NCI-H1930 (cell line): ENCODE measurements at regions not wholly inside any gene's neighbourhood (a gene's known extent, or its start where the extent isn't known, plus 50 kb on each side); places are given as distances from the start of the nearest gene placed in this dataset.
A peak's percentile ranks its signal among the peaks of the same experiment; 100 is the strongest.
"Not testable (repeated sequence)": the region's sequence is repeated elsewhere in the genome, so short reads cannot be mapped to it uniquely, and the experiment has no call there.

Source experiments
- DNase-seq, 2 experiments: peaks; one replicate each; lab custom pipeline; 2025; lab: John Stamatoyannopoulos, UW

DNA sequence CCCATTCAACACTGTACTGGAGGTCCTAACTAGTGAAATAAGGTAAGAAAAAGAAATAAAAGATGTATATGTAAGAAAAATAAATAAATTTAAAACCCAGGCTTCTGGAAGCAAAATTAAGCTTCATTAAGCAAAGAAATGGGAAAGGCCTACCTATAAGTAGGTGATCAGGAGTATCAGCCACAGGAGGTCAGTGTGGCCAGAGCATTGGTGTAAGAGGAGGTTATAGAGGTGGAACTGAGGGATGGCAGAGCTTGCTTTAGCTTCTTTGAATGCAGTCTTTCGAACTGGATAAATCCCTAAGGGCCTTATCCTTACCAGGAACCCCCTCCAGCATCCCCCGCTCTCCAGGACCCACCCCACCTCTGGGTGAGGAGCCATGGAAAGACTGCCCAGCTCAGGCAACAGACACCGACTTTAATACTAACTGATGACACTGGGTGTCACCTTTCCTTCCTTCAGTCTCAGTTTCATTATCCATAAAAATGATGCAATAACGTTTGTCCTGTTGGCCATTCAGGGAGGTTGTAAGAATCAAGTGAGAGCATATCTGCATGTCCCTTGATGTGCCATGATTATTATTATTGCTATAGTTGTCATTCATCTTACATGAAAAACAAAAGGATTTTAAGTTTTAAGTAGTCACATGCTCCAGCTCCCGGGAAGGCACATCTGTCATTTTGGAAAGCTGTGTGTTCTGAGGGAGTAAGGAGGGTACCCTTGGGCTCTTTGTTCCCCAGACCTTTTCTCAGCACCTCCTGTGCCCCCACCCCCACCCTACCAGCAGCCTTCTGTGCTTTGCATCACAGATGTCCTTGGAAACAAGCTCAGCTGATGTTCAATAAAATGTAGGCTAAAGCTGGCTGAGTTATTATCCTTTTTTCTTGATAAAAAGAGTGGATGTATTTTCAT is 50.8 kb upstream of the CTNNA1 start:
- DNase-seq, result peak in 1 of 2 experiments; percentile 29

GRCh38 chr5:138701678-138702077 is 51.5 kb upstream of the CTNNA1 start:
- DNase-seq, result no peak

GRCh38 chr5:138700581-138701362 is 52.5 kb upstream of the CTNNA1 start:
- DNase-seq, result no peak

DNA sequence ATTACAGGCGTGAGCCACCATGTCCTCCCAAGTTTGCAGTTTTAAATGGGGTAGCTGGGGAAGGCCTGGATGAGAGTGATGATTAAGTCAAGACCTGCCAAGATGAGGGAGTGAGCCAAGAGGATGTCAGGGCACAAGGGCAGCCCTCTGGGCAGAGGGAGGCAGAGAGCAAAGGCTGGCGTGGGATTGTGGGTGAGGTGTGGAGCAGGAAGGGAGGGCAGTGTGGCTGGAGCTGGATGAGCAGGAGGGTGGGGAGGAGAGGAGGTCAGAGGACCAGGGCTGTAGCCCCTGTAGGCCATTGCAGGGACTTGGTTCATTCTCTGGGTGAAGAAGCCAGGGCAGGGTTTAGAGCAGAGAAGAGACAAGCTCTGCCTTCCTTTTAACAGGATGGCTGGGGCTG is 53.7 kb upstream of the CTNNA1 start:
- no peak for DNase-seq

DNA sequence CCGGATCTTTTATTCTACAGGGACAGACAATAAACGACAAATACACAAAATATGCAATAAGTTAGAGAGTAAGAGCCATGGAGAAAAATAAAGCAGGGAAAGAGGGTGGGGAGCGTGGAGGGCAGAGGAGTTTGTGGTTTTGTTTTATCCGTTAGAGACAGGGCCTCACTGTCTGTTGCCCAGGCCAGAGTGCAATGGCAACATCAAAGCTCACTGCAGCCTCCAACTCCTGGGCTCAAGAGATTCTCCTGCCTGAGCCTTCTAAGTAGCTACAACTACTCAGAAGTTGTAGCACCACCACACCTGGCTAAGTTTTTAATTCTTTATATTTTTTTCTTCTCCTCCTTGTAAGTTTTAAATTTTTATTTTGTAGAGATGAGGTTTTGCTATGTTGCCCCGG is 54.5 kb upstream of the CTNNA1 start:
- DNase-seq, result no peak

- no peak for DNase-seq
Observed at GRCh38 chr5:138697720-138698360, 55.4 kb upstream of the CTNNA1 start.

DNA sequence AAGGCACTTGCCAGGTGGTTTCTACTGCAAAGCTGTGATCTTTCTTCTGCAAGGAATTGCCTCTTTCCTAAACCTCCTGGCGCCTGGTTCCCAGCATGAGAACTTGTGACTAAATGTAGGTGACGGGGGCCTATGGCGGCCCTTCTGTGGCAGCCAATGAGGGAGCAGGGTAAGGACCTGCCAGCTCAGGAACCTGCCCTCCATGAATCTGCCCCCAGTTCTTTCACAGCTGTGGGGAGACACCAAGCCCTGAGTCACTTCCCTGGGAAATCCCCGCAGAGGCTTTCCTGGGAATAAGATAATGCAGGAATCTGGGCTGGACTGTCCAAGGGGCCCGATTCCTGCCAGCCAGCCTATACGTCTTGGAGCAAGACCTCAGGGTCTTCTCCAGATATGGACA is 56.7 kb upstream of the CTNNA1 start:
- DNase-seq, result no peak

GRCh38 chr5:138695781-138696180 is 57.4 kb upstream of the CTNNA1 start:
- DNase-seq, result no peak

DNA sequence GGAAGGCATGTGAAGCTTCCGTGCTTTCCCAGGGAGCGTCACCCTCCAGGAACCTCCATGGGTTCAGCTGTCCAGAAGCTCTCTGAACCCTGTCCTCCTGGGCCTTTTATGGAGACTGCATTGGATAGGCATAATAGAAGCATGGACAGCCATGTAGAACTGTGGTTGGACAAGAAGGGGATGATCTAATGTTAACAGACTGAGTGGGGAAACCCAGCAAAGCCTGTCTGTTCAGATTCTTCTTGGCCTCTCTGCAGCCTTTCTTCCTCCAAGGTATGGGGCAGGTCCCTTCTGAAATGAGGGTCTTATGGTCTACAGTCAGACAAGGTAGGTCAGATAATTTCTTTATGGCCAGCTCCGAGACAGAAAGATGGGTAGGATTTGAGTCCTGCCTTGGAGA is 59.1 kb upstream of the CTNNA1 start:
- no peak for DNase-seq

GRCh38 chr5:138692370-138692769 is 60.9 kb upstream of the CTNNA1 start:
- no peak for DNase-seq

DNA sequence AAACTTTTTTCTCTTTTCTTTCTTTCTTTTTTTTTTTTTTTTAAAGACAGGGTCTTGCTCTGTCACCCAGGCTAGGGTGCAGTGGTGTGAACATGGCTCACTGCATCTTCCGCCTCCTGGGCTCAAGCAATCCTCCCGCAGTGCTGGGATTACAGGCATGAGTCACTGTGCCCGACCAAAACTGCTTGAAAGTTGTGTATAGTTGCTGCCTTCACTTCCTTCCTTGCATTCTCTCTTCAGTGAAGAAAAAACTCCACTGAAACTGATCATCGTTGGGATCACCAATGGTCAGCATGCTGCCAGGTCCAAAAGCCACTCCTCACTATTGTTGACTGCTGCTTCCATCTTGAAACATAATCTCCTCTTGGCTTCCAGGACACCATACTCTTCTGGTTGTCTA is 66.6 kb upstream of the CTNNA1 start:
- no peak for DNase-seq

- no peak for DNase-seq
Observed at GRCh38 chr5:138685193-138685745, 68.0 kb upstream of the CTNNA1 start.

GRCh38 chr5:138682462-138682861 is 70.8 kb upstream of the CTNNA1 start:
- not testable (repeated sequence) for DNase-seq

DNA sequence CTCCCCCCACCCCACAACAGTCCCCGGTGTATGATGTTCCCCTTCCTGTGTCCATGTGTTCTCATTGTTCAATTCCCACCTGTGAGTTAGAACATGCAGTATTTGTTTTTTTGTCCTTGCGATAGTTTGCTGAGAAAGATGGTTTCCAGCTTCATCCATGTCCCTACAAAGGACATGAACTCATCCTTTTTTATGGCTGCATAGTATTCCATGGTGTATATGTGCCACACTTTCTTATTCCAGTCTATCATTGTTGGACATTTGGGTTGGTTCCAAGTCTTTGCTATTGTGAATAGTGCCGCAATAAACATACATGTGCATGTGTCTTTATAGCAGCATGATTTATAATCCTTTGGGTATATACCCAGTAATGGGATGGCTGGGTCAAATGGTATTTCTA is 74.4 kb upstream of the CTNNA1 start:
- DNase-seq, result not testable (repeated sequence)

DNA sequence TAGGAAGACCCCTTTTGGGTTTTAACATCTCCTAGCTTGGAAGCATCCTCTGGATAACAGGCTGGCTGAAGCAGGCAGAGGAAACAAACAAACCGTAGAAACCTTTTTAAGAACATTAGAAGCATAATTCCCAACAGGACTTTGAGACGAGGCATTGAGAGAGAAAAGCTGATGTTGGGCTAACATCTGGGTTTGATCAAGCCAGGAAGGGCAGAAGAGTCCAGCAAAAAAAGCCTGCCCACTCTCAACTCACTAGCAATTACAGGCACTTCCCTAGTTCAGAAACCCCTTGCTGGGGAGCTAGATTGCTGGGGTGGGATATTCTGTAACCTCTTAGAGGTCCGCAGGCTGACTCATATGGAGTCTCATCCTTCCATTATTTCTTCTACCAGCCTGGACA is 75.4 kb upstream of the CTNNA1 start:
- no peak for DNase-seq

- DNase-seq, result no peak
Observed at GRCh38 chr5:138676556-138677193, 76.5 kb upstream of the CTNNA1 start.

DNA sequence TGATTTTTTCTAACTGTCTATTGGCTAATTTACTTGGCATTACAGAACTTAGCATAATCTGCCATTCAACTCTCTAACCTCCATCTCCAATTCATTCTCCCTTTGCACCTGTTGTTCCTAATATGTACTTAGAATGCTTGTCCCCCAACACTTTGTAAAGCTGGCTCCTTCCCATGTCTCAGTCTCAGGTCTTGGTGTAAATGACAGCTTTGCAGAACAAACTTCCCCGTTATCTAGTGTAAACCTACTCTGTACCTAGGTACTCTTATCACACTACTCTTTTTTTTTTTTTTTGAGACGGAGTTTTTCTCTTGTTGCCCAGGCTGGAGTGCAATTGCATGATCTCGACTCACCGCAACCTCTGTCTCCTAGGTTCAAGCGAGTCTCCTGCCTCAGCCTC is 77.2 kb upstream of the CTNNA1 start:
- DNase-seq, result no peak

DNA sequence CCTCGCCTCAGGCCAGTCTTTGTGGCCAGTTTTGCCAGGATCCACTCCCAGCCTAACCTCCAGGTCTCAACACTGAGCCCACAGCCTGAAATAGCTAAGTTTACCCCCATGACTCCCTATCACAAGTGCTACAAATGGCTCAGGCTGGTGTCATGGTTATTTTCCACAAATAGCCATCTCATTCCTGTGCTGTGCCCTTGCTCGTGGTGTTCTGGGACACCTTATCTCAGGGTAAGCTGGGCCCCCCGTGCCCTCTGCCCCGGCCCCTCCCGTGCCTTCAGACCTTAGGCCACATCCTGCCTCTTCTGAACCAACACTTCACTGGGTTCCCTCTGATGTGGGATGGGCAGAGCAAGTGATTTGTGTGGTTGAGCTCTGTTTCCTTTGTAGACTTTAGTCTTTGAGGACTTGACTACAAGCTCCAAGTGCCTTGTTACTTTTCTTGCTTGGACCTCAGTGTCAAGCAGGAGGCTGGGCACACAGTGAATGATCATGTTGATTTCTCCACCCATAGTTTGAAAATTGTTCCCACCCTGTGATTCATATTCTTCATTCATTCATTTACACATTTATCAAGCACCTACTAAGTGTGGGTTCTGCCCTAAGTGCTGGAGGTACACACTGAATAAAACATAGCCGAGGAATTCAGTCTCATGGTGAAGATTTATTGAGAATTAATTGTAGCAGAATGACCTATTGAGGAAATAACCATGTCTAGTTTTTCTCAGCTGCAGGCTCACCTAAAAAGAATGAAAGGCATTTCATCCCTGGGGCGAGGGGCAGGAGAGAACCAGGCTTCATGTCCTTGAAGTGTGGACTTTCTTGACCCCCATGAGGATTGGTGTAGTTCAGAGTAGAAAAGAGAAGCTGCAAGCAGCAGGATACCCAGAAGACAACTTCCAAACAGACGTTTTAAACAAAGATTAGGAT is 84.5 kb upstream of the CTNNA1 start:
- DNase-seq, result no peak

- DNase-seq, result not testable (repeated sequence)
Observed at GRCh38 chr5:138667782-138668331, 85.4 kb upstream of the CTNNA1 start.

DNA sequence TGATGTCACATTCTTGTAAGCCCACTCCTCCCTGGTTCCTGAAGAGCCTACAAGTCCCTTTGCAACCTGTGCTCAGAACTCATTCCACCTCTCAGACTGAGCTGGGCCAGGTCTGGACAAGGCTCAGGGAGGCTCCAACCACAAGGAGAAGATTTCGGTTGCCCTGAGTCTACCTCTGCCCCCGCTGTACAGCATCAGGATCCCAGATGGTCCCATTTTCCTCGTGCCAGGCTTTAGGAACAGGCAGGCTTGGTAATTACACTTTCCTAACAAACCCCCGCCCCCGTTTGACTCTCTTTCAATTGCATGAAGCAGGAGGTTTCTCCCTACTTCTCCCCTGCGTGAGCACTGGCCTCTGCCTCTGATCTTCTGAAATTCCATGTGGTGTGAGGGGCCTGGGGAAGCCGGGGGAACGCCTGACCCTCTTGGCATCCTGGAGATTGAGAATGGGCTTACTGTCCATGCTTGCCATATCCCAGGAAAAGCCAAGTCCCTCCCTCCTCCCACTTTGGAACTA is 86.9 kb upstream of the CTNNA1 start:
- no peak for DNase-seq
